RWPE2 (cell line): ENCODE measurements at regions not wholly inside any gene's neighbourhood (a gene's known extent, or its start where the extent isn't known, plus 50 kb on each side); places are given as distances from the start of the nearest gene placed in this dataset.

Source experiments
- ATAC-seq: fragments of 200-7000 bp; cut with Tn5 transposase; 3 replicates; pipeline ENCODE4 v1.9.1; 2021; ENCODE audit warnings: low read depth
- DNase-seq: peaks from one replicate; pipeline ENCODE4 v3.0.0-alpha.2; 2020; ENCODE audit warnings: low spot score
- H3K27ac ChIP-seq: fragments of 450-650 bp; 2 replicates; pipeline ENCODE4 v1.5.1; 2017; ENCODE audit warnings: mild to moderate bottlenecking; ENCODE audit not compliant: poor library complexity, severe bottlenecking
- H3K27me3 ChIP-seq: fragments of 250-450 bp; sonication (Bioruptor Pico); 2 replicates; pipeline ENCODE4 v1.5.1; 2021; ENCODE audit warnings: mild to moderate bottlenecking, moderate library complexity; ENCODE audit not compliant: insufficient read depth, poor library complexity, severe bottlenecking
- H3K36me3 ChIP-seq: fragments of 250-450 bp; sonication (Bioruptor Pico); 2 replicates; pipeline ENCODE4 v1.5.1; 2020; ENCODE audit warnings: low read depth, mild to moderate bottlenecking, moderate library complexity
- H3K4me1 ChIP-seq: fragments of 250-450 bp; sonication (Bioruptor Pico); 2 replicates; pipeline ENCODE4 v1.5.1; 2021; ENCODE audit warnings: mild to moderate bottlenecking, moderate library complexity; ENCODE audit not compliant: insufficient read depth, poor library complexity, severe bottlenecking
- H3K4me3 ChIP-seq: fragments of 250-450 bp; sonication (Bioruptor Pico); 2 replicates; pipeline ENCODE4 v1.5.1; 2021; ENCODE audit warnings: mild to moderate bottlenecking, moderate library complexity; ENCODE audit not compliant: severe bottlenecking
- H3K9me3 ChIP-seq: fragments of 250-450 bp; sonication (Bioruptor Pico); 2 replicates; pipeline ENCODE4 v1.5.1; 2021; ENCODE audit warnings: mild to moderate bottlenecking, moderate library complexity; ENCODE audit not compliant: severe bottlenecking
- TF ChIP-seq, protein P1 (sequence below): fragments of 450-650 bp; IDR thresholded peaks from one replicate; pipeline ENCODE4 v1.5.1; 2017; ENCODE audit warnings: mild to moderate bottlenecking, moderate library complexity; ENCODE audit not compliant: poor library complexity, severe bottlenecking

DNA sequence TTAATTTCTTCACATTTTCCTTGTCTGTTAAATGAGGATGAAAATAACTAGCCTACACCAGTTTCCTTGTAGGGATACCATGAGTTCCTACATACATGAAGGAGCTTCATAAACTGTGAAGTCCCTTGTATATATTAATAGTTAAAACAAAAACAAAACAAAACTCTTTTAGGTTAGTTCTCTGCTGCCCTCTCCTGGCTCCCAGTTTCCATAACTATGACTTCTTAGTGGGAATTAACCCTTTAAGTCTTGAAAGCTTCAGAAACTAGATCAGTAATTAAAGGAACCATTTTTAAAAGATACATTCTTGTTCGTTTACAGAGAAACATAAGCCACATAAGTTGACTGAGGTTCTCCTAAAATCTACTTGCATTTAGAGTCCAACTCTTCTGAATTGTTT lies 500.0 kb upstream of the C9orf72 start:
- DNase-seq (no peak), ATAC-seq (no peak)
- Histone ChIP-seq H3K27me3 (peaks cover 6% of the 10 kb centered on the region), H3K36me3 (no peaks in the 10 kb centered on the region), H3K4me3 (no peak overlapping the region), H3K9me3 (no peaks in the 10 kb centered on the region), H3K4me1 (no peaks in the 10 kb centered on the region), H3K27ac (no peak overlapping the region)
- TF ChIP-seq, protein P1, sequence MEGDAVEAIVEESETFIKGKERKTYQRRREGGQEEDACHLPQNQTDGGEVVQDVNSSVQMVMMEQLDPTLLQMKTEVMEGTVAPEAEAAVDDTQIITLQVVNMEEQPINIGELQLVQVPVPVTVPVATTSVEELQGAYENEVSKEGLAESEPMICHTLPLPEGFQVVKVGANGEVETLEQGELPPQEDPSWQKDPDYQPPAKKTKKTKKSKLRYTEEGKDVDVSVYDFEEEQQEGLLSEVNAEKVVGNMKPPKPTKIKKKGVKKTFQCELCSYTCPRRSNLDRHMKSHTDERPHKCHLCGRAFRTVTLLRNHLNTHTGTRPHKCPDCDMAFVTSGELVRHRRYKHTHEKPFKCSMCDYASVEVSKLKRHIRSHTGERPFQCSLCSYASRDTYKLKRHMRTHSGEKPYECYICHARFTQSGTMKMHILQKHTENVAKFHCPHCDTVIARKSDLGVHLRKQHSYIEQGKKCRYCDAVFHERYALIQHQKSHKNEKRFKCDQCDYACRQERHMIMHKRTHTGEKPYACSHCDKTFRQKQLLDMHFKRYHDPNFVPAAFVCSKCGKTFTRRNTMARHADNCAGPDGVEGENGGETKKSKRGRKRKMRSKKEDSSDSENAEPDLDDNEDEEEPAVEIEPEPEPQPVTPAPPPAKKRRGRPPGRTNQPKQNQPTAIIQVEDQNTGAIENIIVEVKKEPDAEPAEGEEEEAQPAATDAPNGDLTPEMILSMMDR: peak; percentile 78

DNA sequence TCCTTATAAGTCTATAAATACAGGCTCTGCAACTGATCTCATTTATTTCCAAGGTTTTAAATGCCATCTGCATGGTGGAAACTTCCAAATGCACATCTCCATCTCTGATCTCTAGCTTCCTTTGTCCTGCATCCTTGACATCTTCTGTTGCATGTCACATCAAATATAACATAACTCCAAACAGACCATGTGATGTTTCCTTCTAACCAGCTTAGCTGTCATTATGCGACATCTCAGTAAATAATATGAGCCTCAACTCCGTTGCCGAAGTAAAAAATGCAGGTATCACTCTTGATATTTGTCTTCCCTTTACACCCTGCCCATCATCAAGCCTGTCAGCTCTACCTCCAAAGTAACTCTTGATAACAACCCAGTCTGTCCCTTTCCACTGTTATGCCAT lies 506.4 kb upstream of the C9orf72 start:
- Histone ChIP-seq H3K36me3 (no peaks in the 10 kb centered on the region), H3K4me3 (no peak overlapping the region), H3K9me3 (no peaks in the 10 kb centered on the region), H3K4me1 (no peaks in the 10 kb centered on the region), H3K27ac (no peak overlapping the region), H3K27me3 (peaks cover 6% of the 10 kb centered on the region)
- DNase-seq: no peak
- no peak for ATAC-seq
- TF ChIP-seq, protein P1: no peak

DNA sequence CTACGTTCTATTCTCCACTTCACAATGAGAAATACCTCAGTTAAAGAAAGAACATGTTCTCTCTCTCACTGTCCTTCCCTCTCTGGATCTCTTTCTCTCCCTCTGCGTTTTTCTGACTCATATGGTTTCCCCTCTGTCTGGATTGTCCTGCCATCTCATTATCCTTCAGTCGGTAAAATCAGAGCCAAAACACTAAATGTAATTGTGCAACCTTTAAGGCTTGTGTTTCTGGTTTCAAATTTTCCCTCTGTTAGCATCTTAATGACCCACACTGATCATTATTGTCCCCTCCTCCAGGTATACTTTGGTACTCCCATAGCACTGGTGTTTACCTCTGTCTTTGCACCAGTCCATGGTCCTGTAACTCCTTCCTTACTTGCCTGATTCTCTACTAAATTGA lies 509.4 kb upstream of the C9orf72 start:
- Histone ChIP-seq H3K36me3 (no peaks in the 10 kb centered on the region), H3K27ac (no peak overlapping the region), H3K27me3 (no peaks in the 10 kb centered on the region), H3K4me1 (no peaks in the 10 kb centered on the region), H3K4me3 (no peak overlapping the region), H3K9me3 (no peaks in the 10 kb centered on the region)
- TF ChIP-seq, protein P1: no peak
- ATAC-seq (no peak), DNase-seq (no peak)

DNA sequence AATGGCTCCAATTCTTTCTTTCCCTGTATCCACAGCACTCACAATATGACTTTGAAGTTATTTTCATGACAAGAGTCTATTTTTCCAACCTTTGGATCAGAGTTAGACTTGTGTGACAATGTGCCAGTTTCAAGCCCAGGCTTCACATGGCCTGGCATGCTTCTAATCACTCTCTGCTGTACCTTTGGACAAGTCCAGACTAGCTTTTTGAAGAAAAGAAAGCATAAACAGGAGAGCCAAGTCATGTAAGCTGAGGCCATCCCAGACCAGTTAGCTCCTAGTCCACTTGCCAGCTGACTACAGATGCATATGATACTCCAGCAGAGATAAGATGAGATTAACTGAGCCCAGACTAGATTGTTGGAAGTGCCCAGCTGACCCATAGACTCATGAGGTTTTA lies 513.6 kb upstream of the C9orf72 start:
- no peak; the same call in 2 of the 3 replicates for ATAC-seq
- no peaks in the 10 kb centered on the region for H3K4me1 ChIP-seq
- no peak for DNase-seq
- no peak overlapping the region for H3K27ac ChIP-seq
- H3K36me3 ChIP-seq: no peaks in the 10 kb centered on the region
- H3K9me3 ChIP-seq: no peaks in the 10 kb centered on the region
- TF ChIP-seq, protein P1: no peak
- H3K4me3 ChIP-seq: no peak overlapping the region
- no peaks in the 10 kb centered on the region for H3K27me3 ChIP-seq

DNA sequence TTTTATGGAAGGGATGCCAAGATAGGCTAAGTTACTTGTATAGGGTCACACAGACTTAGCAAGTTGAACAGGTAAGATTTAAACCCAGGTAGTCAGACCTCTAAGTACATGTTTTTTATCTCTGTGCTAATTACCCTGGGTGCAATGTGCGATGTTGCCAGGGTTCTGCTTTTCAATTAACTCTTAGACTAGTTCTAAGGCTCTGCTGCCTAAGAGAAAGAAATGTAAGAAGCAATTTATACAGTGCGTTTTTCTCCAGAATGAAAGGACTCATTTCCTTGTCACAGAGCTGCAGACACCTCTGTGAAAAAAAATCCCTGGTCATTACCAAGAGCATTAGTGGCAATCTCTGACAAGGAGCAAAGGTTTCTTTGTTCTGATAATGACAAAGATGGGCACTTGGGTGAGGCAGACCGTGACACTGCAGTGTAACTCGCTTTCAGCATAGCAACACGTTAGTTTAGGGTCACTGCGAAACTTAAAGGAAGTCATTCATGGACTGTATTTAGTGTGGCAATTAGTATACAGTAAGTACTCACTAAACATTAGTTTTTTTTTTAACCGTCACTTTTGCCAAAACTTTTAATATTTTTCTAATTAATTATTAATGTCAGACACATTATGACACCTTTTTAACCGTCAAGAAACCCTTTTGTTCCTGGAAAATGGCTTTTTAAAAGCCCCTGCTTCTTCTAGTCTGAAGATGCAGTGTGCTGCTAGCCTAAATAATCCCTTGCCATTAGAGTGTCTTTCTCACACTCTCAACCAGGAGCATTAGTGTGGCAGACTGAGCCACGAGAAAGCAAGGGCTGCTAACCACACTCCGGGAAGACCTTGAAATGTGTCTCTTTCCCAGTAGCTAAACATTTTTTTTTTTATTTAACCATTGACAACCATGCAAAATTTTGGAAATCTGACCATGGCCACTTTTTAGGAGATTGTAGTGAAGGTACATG lies 520.0 kb upstream of the C9orf72 start:
- Histone ChIP-seq H3K27me3 (no peaks in the 10 kb centered on the region), H3K36me3 (no peaks in the 10 kb centered on the region), H3K4me3 (no peak overlapping the region), H3K9me3 (no peaks in the 10 kb centered on the region), H3K27ac (no peak overlapping the region), H3K4me1 (no peaks in the 10 kb centered on the region)
- DNase-seq (no peak), ATAC-seq (no peak)
- TF ChIP-seq, protein P1: no peak
